ENCODE measurements at regions not wholly inside any gene's neighbourhood (a gene's known extent, or its start where the extent isn't known, plus 50 kb on each side); places are given as distances from the start of the nearest gene placed in this dataset.

DNA sequence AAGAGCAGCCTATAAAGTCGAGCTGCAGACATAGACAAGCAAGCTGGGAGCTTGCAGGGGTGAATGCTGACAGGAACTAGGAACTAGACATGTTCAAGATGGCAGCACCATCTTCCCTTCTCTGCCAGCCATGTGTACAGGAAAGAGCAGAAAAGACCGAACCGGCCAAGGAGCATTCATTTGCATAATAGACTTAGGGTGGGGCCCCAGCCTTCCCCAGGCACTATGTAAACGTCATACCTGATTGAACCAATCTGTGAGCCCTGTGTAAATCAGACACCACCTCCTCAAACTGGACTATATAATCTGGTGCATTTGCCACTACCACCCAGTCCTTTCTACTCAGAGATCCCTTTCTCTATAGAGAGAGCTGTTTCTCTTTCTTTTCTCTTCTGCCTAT, 106.9 kb upstream of the FAM3C start:
- H2AK9ac ChIP-seq (replicated peaks; ENCODE audit: low read depth, low read length, poor library complexity) = no peak overlapping the region
- H3K9me1 ChIP-seq (ENCODE audit: insufficient read depth, low read length) = peaks cover 2% of the 10 kb centered on the region; the same call in 1 of the 2 replicates
- no peak overlapping the region for H2AK5ac ChIP-seq (ENCODE audit: low read depth, low read length)
- H3K27ac ChIP-seq (ENCODE audit: insufficient read depth, low read length) = no peak overlapping the region
- no peak overlapping the region for H2BK5ac ChIP-seq (ENCODE audit: low read depth, low read length, poor library complexity, severe bottlenecking)
- TF ChIP-seq POLR2A (IDR thresholded peaks at IDR 0.05; ENCODE audit: low read depth, low read length) (no peak), CEBPB (IDR thresholded peaks at IDR 0.05; ENCODE audit: low read depth, low read length) (no peak)
- ChIA-PET POLR2A (ENCODE audit: unreplicated experiment) (no interaction called here), CTCF (no interaction called here)
- no peak overlapping the region for H2BK20ac ChIP-seq (ENCODE audit: low read depth, low read length)
- H4K91ac ChIP-seq (ENCODE audit: insufficient read depth, low read depth, low read length) = no peak overlapping the region
- no peaks in the 10 kb centered on the region for H3K36me3 ChIP-seq (ENCODE audit: control insufficient read depth, insufficient read depth, low read length)
- no peak overlapping the region for H3K23ac ChIP-seq (ENCODE audit: low read depth, low read length)
- no peak overlapping the region for H2BK120ac ChIP-seq (ENCODE audit: low read depth, low read length)
- WGBS, 2 experiments (ENCODE audit: extremely low coverage in 2 of 2, insufficient read length in 1 of 2) = 77% methylated on average over 3 of the region's 4 CpGs; no CpG with 5 or more reads in 1 of the 2 experiments
- dilution Hi-C loops (cut with HindIII; ENCODE audit: low sequenced_read_pairs, unreplicated experiment) (no loop called here), in situ Hi-C loops (cut with MboI; ENCODE audit: low sequenced_read_pairs) (no loop called here), intact Hi-C loops (cut with micrococcal nuclease) (no loop called here)
- H3K14ac ChIP-seq (replicated peaks; ENCODE audit: low read depth, low read length) = no peak overlapping the region
- no peaks in the 10 kb centered on the region for H3K79me1 ChIP-seq (ENCODE audit: low read depth in 1 of 2, low read length in 2 of 2)
- H3K9me3 ChIP-seq (ENCODE audit: control insufficient read depth, insufficient read depth, low read length) = peaks cover 8% of the 10 kb centered on the region
- H3K4ac ChIP-seq (ENCODE audit: low read depth, low read length) = no peak overlapping the region
- H3K9ac ChIP-seq (ENCODE audit: low read depth, low read length) = no peak overlapping the region
- DNase-seq (no peak), ATAC-seq (ENCODE audit: low read depth) (no peak)
- H3K56ac ChIP-seq (ENCODE audit: extremely low read depth, insufficient read depth, low read length) = no peak overlapping the region
- H3K18ac ChIP-seq (ENCODE audit: low read depth, low read length) = no peak overlapping the region
- no peak overlapping the region for H2AFZ ChIP-seq (replicated peaks; ENCODE audit: low read length, poor library complexity)
- peaks cover 2% of the 10 kb centered on the region; the same call in 1 of the 2 replicates for H3K4me1 ChIP-seq (ENCODE audit: control insufficient read depth, insufficient read depth, low read length)
- BruUV-seq (replicated peaks) = no TSS peak
- no peaks in the 10 kb centered on the region for H3K27me3 ChIP-seq (ENCODE audit: control insufficient read depth, insufficient read depth, low read length)
- no peak overlapping the region for H3K4me2 ChIP-seq (ENCODE audit: low read depth, low read length)
- H2BK15ac ChIP-seq (ENCODE audit: low read depth, low read length) = no peak overlapping the region
- no peaks in the 10 kb centered on the region for H4K20me1 ChIP-seq (ENCODE audit: insufficient read depth, low read length)
- H3K4me3 ChIP-seq (ENCODE audit: insufficient read depth, low read depth, low read length) = no peak overlapping the region
- H4K5ac ChIP-seq (ENCODE audit: low read depth, low read length) = no peak overlapping the region
- H4K8ac ChIP-seq (ENCODE audit: low read depth in 2 of 2, low read length in 2 of 2) = no peak overlapping the region

All from IMR-90 (cell line).